ENCODE measurements at regions not wholly inside any gene's neighbourhood (a gene's known extent, or its start where the extent isn't known, plus 50 kb on each side); places are given as distances from the start of the nearest gene placed in this dataset.

- Histone ChIP-seq H4K20me1 (ENCODE audit: control insufficient read depth, insufficient read depth, low read depth, low read length) (no peaks in the 10 kb centered on the region), H3K36me3 (ENCODE audit: control insufficient read depth, low read length) (no peaks in the 10 kb centered on the region), H3K4me3 (ENCODE audit: low read length) (peak overlapping the region; percentile 39), H3K27me3 (ENCODE audit: control insufficient read depth, low read length) (no peaks in the 10 kb centered on the region), H3K27ac (ENCODE audit: low read depth, low read length) (peak overlapping the region; percentile 53), H3K79me2 (ENCODE audit: control insufficient read depth, low read length) (no peaks in the 10 kb centered on the region), H3K4me1 (ENCODE audit: control insufficient read depth, low read length) (peaks cover 31% of the 10 kb centered on the region), H3K9me2 (replicated peaks; ENCODE audit: control insufficient read depth, low read length) (no peaks in the 10 kb centered on the region), H3K4me2 (ENCODE audit: low read length) (peak overlapping the region; percentile 59), H3F3A (ENCODE audit: control insufficient read depth, insufficient read depth) (no peaks in the 10 kb centered on the region), H3K9me3 (ENCODE audit: control insufficient read depth, insufficient read depth, low read length) (no peaks in the 10 kb centered on the region)
- TF ChIP-seq CTCF (IDR thresholded peaks at IDR 0.05; ENCODE audit: low read depth, low read length, poor library complexity, severe bottlenecking) (no peak), EZH2phosphoT487 (IDR thresholded peaks at IDR 0.05; ENCODE audit: borderline replicate concordance, low read length) (no peak)
Measured at GRCh38 chr13:106373304-106373988, 162.0 kb downstream of the EFNB2 start.

GRCh38 chr13:106372199-106373155, 163.0 kb downstream of the EFNB2 start:
- no peaks in the 10 kb centered on the region for H3K36me3 ChIP-seq (ENCODE audit: control insufficient read depth, low read length)

DNA sequence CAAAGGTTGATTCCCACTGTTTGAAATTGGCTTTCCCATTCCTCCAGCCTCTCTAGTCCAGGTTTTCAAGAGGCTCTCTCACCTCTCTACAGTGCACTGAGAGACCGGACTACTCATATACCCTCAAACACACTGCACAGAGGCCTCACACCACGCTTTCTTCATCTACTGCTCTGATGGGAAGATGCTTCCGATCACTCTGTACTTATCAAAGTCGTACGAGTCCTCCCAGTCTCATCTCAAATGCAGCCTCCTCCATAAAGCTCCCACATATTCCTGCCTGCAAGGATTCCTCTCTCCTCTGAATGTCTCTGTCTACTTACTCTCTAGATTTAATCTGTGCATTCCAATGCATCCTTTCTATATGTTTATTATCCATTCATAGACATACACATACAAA, 164.4 kb downstream of the EFNB2 start:
- peaks cover 33% of the 10 kb centered on the region for H3K4me1 ChIP-seq (ENCODE audit: control insufficient read depth, low read length)
- no peak overlapping the region for H3K27ac ChIP-seq (ENCODE audit: low read depth, low read length)
- H3K9me2 ChIP-seq (replicated peaks; ENCODE audit: control insufficient read depth, low read length) = no peaks in the 10 kb centered on the region
- H3K79me2 ChIP-seq (ENCODE audit: control insufficient read depth, low read length) = no peaks in the 10 kb centered on the region
- H4K20me1 ChIP-seq (ENCODE audit: control insufficient read depth, insufficient read depth, low read depth, low read length) = no peaks in the 10 kb centered on the region
- TF ChIP-seq CTCF (IDR thresholded peaks at IDR 0.05; ENCODE audit: low read depth, low read length, poor library complexity, severe bottlenecking) (no peak), EZH2phosphoT487 (IDR thresholded peaks at IDR 0.05; ENCODE audit: borderline replicate concordance, low read length) (no peak)
- H3F3A ChIP-seq (ENCODE audit: control insufficient read depth, insufficient read depth) = no peaks in the 10 kb centered on the region
- no peaks in the 10 kb centered on the region for H3K9me3 ChIP-seq (ENCODE audit: control insufficient read depth, insufficient read depth, low read length)
- no peak overlapping the region for H3K4me3 ChIP-seq (ENCODE audit: low read length)
- H3K4me2 ChIP-seq (ENCODE audit: low read length) = no peak overlapping the region
- H3K36me3 ChIP-seq (ENCODE audit: control insufficient read depth, low read length) = no peaks in the 10 kb centered on the region
- H3K27me3 ChIP-seq (ENCODE audit: control insufficient read depth, low read length) = no peaks in the 10 kb centered on the region

More at GRCh38 chr13:106372199-106373155, 163.0 kb downstream of the EFNB2 start:
- H3K27me3 ChIP-seq (ENCODE audit: control insufficient read depth, low read length) = no peaks in the 10 kb centered on the region
- H3K27ac ChIP-seq (ENCODE audit: low read depth, low read length) = peak overlapping the region; percentile 53
- no peaks in the 10 kb centered on the region for H3K79me2 ChIP-seq (ENCODE audit: control insufficient read depth, low read length)
- no peaks in the 10 kb centered on the region for H3F3A ChIP-seq (ENCODE audit: control insufficient read depth, insufficient read depth)
- no peaks in the 10 kb centered on the region for H4K20me1 ChIP-seq (ENCODE audit: control insufficient read depth, insufficient read depth, low read depth, low read length)
- peaks cover 31% of the 10 kb centered on the region for H3K4me1 ChIP-seq (ENCODE audit: control insufficient read depth, low read length)
- H3K9me2 ChIP-seq (replicated peaks; ENCODE audit: control insufficient read depth, low read length) = no peaks in the 10 kb centered on the region
- H3K9me3 ChIP-seq (ENCODE audit: control insufficient read depth, insufficient read depth, low read length) = no peaks in the 10 kb centered on the region
- H3K4me3 ChIP-seq (ENCODE audit: low read length) = peak overlapping the region; percentile 39
- H3K4me2 ChIP-seq (ENCODE audit: low read length) = peak overlapping the region; percentile 59
- no peak for TF ChIP-seq CTCF (IDR thresholded peaks at IDR 0.05; ENCODE audit: low read depth, low read length, poor library complexity, severe bottlenecking)
- TF ChIP-seq EZH2phosphoT487 (IDR thresholded peaks at IDR 0.05; ENCODE audit: borderline replicate concordance, low read length) = no peak
